ENCODE measurements at regions not wholly inside any gene's neighbourhood (a gene's known extent, or its start where the extent isn't known, plus 50 kb on each side); places are given as distances from the start of the nearest gene placed in this dataset.

DNA sequence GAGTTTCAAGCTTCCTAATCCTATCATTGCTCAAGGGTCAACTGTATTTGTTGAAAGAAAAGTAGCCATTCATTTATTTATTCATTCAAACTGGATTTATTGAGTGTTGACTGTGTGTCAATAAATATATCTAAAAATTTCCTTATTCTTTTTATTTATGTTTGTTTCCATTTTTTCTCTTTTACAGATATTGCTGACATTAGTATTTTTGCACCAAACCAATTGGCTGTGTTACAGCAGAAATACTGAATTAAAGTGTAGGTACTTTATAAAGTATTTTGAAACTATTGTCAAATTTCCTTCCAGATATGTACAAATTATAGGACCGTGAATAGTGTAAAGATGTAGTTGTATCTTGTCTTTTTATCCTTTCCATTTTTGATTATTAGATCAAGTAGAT, 692.0 kb upstream of the SLC10A2 start:
- TF ChIP-seq GATA2 (IDR thresholded peaks at IDR 0.05; ENCODE audit: low read depth, low read length) (no peak), GATA3 (IDR thresholded peaks at IDR 0.05; ENCODE audit: low read depth, low read length) (no peak)

Measured in SH-SY5Y (cell line).